GM18511 (cell line): ENCODE measurements at regions not wholly inside any gene's neighbourhood (a gene's known extent, or its start where the extent isn't known, plus 50 kb on each side); places are given as distances from the start of the nearest gene placed in this dataset.
"Not testable (repeated sequence)": the region's sequence is repeated elsewhere in the genome, so short reads cannot be mapped to it uniquely, and the experiment has no call there.

ENCODE experiments used
- ATAC-seq: cut with Tn5 transposase; IDR thresholded peaks from one replicate; pipeline ENCODE4 v1.9.1; 2021; ENCODE audit warnings: mild to moderate bottlenecking, moderate library complexity; ENCODE audit not compliant: unreplicated experiment

DNA sequence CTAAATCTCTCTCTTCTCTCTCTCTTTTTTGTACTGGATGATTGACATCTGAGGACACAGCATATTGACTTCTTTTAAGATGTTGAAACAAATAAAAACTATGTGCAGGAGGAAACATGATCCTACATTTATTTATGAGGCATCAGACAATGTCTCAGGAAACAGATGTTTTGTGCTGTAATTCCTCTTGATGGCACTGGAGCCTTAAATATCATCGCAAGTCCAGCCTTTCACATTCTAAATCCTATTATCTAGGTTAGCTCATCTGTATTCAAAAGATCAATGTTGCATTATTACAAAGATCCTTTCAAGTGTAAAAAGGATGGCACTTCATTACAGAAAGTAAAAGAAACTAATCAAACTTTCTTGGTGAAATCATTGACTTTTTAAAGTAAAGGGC is 63.9 kb downstream of the MAT2B start:
- ATAC-seq = no peak

DNA sequence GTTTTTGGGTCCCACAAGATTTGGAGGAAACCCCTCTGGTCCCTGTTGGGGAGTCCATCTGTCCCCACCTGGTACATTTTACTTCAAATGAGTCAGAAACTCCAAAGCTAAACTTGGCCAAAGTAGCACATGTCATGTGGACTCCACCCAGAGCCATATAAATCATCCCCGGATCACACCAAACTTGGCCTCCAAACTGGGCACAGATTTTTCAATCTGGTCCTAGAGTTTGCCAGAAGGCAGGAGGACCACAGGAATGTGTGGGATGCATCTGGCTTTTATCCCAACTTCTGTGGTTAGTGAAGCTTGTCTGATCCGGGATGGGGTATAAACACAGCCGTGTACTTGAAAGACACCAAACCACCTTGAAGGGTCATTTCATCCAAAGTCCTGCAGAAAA is 66.3 kb downstream of the MAT2B start:
- no peak for ATAC-seq

DNA sequence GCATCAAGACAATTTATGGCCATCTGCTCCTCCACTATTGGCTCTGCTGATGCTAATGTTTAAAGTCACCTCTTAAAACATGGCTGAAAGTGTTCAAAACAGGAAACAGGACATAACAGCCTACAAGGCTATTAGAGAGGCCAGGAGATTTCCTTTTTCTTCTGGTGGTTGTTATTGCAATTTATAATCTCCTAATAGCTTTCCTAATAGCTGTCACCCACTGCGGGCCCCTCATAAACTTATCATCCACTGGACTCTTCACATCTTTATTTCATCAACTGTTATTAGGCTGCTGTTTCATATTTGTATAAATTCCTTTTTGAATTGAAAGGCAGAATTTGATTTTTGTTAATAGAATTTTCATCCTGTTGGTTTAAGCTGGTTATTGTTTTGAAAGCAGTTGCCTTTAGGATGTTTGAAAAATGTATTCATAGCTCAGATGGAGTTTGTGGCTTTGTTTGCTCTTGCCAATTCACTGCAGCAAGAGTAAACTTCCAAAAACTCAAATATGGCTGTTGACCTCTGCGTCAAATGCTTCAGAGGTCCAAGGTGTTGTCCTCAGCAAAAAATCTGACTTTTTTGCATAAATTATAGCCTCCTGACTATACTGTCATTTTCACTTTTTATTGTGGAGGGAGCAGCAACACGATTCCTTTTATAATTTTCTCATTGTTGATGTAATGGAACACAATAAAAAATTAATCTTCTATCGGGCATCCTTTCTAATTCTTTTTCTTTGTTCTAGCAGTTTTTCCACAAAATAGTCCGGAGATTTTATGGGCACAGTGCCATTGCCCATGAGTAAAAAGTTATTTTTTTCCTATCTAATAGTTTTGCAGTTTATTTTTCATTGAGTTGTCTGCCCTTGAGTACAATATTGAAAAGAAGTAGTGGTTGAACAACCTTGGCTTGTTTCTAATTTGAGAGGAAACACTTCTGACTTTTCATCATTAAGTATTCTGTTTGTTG is 69.3 kb downstream of the MAT2B start:
- no peak for ATAC-seq

DNA sequence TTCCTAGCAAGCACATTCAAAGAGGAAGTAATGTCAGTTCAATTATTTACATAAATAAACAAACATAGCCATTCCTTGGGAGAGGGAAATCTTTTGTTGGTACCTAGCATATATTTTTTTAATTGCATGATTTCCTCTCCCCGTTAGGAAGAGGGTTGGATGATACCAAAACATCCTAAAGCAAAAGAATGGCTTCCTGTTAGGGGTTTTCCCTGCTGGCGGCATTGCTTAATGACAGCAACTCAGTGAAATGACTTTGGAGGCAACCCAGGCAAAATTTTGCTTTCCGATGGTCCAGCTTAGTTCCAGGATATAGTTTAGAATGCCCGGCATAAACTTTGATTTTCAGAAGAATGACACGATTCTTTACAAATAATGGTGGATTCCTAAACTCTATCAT is 73.2 kb downstream of the MAT2B start:
- no peak for ATAC-seq

DNA sequence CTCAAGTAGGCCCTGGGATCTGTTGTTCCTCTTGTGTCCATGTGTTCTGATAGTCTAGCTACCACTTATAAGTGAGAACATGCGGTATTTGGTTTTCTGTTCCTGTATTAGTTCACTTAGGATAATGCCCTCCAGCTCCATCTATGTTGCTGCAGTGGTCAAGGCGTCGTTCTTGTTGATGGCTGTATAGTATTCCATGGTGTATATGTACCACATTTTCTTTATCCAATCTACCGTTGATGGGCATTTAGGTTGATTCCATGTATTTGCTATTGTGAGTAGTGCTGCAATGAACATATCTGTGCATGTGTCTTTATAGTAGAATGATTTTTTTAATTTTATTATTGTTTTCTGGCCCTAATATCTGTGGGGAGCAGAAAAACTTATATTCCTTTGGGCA is 74.3 kb downstream of the MAT2B start:
- ATAC-seq = no peak

DNA sequence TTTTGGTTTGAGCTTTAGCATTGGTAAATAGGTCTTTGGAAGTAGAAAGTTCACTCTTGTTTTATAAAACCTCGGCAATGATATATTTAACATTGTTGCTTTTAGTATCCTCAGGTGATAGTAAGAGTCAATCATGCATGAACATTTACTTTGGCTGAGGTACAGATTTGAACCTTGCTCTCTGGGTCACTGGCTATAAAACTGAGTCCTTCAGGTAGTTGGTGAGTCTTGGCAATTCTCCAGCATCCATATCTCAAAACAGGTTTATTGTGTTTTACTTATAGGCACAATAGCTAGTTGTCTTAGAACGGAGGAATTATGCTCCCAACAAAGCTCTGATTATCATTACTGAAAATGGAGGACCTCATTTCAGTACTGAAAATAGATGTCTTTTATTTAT is 75.1 kb downstream of the MAT2B start:
- ATAC-seq = no peak

DNA sequence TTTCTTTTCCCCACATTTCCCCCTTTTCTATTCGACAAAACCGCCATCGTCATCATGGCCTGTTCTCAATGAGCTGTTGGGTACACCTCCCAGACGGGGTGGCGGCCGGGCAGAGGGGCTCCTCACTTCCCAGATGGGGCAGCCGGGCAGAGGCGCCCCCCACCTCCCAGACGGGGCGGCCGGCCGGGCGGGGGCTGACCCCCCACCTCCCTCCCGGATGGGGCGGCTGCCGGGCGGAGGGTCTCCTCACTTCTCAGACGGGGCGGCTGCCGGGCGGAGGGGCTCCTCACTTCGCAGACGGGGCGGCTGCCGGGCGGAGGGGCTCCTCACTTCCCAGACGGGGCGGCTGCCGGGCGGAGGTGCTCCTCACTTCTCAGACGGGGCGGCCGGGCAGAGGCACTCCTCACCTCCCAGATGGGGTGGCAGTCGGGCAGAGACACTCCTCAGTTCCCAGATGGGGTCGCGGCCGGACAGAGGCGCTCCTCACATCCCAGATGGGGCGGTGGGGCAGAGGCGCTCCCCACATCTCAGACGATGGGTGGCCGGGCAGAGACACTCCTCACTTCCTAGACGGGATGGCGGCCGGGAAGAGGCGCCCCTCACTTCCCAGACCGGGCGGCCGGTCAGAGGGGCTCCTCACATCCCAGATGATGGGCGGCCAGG is 78.2 kb downstream of the MAT2B start:
- ATAC-seq = not testable (repeated sequence)

DNA sequence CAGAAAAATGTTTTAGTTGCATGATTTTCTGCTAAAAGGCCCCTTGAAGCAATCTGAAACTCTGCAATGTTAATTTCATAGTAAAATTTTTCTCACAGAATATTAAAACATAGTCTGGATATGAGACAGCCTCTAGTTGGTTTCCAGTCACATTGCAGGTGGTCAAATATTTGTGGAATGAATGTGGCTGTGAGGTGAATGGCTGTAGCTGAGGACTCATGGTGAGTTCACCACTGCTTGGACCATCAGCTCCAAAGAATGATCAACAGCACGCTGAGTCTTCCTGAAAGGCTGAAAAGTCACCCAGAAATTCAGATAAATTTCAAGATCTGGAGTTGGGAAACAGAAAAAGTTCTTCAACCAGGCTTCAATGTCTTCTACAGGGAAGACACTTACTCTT is 79.8 kb downstream of the MAT2B start:
- no peak for ATAC-seq

DNA sequence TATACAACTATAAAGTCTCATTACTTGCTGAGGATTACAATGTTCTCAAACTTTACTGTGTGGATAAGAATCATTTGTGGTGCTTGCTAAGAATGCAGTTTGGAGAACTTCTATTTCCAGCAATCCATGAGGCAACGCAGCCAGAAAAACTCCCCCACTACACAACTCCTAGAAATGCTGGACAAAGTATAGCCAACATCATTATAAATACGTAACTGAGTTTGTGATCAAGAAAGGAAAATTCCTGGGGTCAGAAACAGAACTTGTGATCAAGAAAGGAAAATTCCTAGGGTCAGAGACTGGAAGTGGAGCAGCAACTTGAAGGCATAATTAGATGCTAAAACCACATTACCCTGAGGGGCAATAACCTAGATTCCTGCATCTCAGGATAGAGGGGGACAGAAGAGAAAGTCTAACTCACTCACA is 81.1 kb downstream of the MAT2B start:
- ATAC-seq = no peak

DNA sequence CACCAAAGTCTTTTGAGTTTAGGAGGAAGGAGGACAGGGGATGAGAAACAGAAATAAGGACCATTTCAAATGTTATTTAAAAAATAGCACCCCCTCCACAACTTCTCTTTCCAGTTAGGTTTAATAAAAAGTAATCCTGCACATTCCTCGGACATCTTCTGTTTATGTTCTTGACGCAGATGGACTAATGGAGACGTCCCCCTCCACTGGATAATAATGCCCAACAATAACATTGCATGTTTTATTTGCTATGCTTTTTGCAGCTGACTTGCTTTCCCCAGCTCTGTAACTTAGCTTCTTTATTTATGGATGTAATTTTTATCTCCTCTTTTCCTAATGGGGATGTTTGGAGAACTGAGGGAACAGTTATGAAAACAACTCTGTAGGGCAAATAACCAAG is 89.5 kb downstream of the MAT2B start:
- no peak for ATAC-seq

DNA sequence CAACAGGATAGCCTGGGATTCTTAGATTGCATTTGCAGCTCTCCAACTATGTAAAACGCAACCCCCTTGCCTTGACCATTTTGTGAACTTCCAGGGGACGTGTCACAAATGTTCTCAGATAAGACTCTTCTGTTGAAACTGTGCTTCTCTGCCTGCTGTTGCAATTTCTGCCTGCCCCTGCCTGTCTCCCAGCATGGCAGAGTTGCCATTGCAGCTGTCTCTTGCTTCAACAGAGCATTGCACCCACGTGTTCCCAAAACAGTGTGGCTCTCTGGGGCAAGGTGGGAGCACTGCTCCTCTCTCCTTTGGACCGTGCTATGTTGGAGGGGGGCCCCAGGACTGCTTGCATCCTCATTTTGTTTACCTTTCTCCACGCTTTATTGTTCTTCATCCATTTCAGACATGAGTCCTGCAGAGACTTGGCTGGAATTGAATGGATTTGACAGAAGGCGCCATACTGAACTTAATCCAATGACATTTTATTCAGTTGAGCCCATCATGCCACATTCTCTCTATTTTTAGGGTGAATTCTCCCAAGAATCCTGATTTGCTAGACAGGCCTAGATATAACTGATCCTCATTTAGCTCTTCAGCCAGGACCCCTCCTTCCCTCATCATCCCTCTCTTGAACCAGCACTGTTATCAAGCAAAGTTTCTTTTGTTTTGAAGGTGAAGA is 90.7 kb downstream of the MAT2B start:
- no peak for ATAC-seq

DNA sequence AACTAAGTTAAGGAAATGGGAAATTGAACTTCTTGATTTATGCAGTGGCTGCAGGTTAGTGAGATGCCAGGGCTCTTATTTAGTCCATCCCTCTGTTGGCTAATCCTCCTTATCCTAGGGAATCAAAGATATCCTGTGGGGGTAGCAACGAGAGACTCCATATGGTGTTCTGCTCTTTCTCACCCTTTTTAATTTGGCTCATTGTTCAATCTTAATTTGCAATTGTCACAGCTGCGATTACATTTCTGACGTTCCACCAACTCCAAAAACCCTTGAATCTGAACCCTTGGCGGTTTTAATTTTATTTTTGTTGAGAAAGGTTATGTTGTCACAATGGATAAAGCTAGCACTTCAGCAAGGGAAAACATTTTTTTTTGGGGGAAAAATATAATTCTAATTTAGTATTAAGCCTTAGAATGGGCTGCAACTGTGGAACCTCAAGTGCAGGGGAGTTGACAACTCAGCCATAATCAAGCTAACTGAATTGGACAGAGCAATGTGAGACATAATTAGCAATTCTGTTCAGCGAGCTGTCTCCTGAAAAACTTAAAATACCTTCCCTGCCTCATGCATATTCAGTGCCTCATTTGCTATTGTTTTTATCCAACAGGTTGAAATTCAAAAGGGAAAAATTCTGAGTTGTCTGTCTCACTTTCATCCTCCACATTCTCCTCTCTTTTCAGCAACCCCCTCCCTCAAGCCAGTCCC is 91.3 kb downstream of the MAT2B start:
- ATAC-seq = no peak

DNA sequence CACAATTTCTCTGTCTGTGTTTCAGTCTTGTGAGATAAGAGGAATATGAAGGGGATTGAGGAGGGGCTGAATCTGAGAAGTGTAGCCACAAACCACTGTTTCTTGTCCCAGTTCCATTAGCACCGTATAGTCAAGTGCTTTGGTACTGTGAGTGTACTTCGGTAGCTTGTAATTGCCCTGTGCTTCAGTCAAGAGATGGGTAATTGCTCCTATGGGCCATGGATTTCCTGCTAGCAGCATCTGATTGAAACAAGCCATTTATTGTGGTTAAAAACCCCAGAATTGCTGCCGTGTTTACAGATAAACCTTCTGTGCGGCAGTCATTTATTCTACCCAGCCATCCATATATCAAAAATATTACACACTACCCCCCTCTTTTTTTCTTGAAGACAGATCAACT is 98.6 kb downstream of the MAT2B start:
- no peak for ATAC-seq

DNA sequence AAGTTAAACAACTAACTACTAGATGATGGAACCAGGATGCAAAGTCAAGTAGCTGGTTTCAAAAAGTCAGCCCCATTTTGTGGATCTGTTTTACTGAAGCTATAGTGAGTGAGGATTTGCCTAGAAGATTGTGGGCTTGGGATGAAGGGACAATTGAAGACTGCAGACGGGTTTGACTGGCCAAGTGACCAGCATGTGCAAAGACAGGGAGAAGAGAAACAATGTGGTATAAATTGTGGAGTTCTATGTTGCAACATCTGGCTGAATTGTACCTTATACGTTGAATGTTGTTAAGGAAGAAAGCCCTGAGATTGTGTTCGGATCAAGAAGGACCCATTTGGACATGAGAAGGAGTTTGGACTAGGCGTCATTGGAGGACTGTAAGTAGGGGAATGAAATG is 101.8 kb downstream of the MAT2B start:
- no peak for ATAC-seq

DNA sequence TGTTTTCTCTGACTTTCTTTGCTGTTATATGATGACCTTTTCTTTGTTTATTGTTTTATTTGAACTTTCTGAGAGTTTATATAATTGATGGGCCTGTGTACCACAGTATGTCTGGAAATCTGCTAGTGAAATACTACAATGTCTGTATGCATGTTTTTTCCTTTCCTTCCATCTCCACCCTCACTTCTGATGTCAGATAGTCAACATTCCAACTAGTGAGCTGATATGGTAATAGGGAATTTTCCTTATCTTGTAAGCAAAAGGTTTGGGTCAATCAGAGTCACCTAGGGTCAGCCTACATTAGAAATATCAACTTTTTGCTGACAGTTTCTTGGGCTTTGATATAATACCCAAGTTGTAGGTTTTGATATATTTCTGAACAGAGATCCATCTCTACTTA is 103.2 kb downstream of the MAT2B start:
- no peak for ATAC-seq

DNA sequence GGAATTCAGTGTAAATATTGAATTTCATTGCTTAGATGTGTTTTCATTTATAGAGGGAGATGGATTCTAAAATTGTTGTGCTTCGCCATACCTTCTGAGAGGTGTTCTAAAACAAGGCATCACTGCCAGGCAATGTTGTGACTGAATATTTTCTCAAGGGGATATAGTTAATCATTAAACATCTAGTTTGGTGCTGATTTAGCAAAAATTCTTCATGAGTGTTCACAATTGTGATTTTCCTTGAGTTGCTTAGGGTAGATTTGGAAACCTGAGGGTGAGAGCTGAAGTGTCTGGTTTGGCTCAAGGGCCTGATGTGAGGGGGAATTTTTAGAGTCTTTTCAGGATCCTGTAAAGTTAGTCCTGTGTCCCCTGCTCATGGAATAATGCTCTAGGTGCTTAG is 104.5 kb downstream of the MAT2B start:
- no peak for ATAC-seq

DNA sequence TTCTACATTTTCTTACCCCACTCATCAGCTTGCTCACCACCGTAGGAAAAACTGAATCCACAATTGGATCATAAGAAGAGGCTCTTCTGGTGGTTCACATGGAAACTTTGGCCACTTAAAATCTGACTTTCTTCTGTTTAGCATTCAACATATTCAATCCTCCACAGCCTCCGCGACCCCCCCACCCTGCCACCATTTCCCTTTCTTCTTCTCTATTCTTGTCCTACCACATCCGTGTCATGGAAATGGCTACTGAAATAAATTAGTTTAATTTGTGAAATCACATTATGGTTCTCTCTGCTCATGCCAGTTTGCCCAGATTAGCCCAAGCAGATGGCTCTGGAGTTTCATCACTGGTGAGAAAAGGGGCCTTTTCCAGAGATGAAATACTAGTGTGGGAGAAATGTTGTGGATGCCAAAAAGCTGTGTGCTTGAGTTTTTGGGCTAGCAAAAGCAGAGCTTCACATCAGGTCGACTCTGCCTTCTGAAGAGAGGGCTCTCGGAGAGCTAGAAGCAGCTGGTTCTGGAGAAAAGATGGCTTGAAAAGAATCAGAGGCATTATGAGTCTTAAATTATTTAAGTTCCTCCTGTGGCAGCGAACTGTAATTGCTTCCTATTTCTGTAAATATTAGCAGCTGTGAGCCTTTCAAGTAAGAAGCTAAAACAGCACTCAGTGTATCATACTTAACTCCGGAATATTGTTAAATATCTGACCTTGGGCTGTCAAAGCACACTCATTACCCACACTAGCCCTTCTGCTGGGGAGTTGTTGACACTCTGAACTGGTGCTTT is 107.1 kb downstream of the MAT2B start:
- ATAC-seq = no peak

DNA sequence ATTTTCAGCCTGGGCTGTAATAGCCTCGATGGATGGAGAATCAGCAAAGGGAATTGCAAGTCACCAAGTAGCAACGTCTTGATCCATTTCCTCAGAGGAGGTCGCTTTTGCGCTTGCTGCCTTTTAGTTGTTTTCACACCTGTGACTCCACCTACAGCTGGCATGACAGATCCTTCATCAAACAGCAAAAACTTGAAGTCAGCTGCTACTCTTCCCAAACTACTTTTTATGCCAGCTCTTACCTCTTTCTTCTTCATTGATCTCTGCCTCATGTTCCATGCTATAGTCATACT is 107.7 kb downstream of the MAT2B start:
- no peak for ATAC-seq

DNA sequence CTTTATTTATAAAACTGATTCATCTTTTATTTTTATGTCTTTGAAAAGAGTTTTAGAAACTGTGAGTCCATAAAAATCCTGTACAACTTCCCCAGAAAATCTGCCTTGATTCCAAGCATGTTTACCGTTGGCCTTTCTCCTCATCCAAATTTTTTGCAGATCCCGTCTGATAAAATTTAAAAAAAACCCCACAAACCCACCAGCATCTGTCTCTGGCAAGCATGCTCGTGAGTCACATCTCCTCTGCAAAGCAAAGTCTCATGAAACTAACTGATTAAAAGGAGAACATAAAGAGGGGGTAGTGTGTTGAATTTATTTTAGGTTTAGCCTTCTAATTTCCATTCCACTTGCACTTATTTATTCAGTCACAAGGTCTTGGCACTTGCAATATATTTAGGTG is 109.4 kb downstream of the MAT2B start:
- no peak for ATAC-seq

DNA sequence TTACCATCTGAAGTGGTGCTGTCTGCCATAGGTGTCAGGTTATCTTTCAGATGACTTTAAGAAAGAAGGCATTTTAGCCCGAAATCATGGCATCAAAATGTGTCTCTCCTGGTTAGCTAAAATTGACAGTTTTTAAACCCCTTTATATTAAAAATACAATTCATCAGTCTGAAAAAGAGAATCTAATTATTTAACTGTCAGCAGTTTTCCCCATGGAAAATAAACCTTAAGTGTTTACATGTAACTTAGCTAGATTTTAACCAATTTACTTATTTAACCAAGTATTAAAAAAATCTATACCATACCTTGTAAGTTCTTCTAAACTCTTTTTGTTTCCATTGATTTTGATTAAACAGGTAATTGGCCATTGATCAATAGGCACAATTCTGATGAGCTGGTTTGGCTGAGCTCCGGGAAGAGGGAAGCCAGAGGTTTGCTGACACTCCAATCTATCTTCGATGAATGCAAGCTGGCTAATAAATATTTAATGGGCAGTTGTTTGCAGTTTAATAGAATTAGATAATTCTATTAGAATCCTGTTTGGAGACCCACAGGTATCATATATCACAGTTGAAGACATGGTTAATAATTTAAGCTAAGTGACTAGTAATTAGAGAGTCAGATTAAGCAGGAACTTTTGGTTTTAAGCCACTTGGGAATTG is 114.0 kb downstream of the MAT2B start:
- no peak for ATAC-seq
